ENCODE measurements at regions not wholly inside any gene's neighbourhood (a gene's known extent, or its start where the extent isn't known, plus 50 kb on each side); places are given as distances from the start of the nearest gene placed in this dataset.

- TF ChIP-seq CTCF (IDR thresholded peaks at IDR 0.05) (no peak), POLR2A (IDR thresholded peaks at IDR 0.05) (no peak)
Observed at GRCh38 chr9:129361196-129361595, 183.1 kb upstream of the IER5L start.
